ENCODE measurements at regions not wholly inside any gene's neighbourhood (a gene's known extent, or its start where the extent isn't known, plus 50 kb on each side); places are given as distances from the start of the nearest gene placed in this dataset.
"Not testable (repeated sequence)": the region's sequence is repeated elsewhere in the genome, so short reads cannot be mapped to it uniquely, and the experiment has no call there.

- no peak for TF ChIP-seq CTCF (IDR thresholded peaks at IDR 0.05)
- H3K27me3 Mint-ChIP-seq (ENCODE audit: insufficient read depth) = peaks cover 29% of the 10 kb centered on the region
- DNase-seq = no peak
- no peak overlapping the region for H3K27ac Mint-ChIP-seq
- no peaks in the 10 kb centered on the region for H3K9me3 Mint-ChIP-seq
- no peaks in the 10 kb centered on the region for H3K4me1 Mint-ChIP-seq (ENCODE audit: low read depth)
- no peak overlapping the region for H3K4me3 Mint-ChIP-seq
- H3K36me3 Mint-ChIP-seq (ENCODE audit: low read depth) = peaks cover 7% of the 10 kb centered on the region; the same call in 1 of the 2 replicates
Observed at GRCh38 chr5:38790268-38790667, 55.5 kb upstream of the OSMR start.

- H3K36me3 Mint-ChIP-seq (ENCODE audit: low read depth) = peaks cover 3% of the 10 kb centered on the region; the same call in 1 of the 2 replicates
- no peak overlapping the region for H3K27ac Mint-ChIP-seq
- no peak for DNase-seq
- H3K4me1 Mint-ChIP-seq (ENCODE audit: low read depth) = peaks cover under 1% of the 10 kb centered on the region; the same call in 1 of the 2 replicates
- no peak overlapping the region for H3K4me3 Mint-ChIP-seq
- peaks cover 29% of the 10 kb centered on the region for H3K27me3 Mint-ChIP-seq (ENCODE audit: insufficient read depth)
- no peaks in the 10 kb centered on the region for H3K9me3 Mint-ChIP-seq
- TF ChIP-seq CTCF (IDR thresholded peaks at IDR 0.05) = no peak
Observed at GRCh38 chr5:38790891-38791290, 54.9 kb upstream of the OSMR start.

GRCh38 chr5:38793099-38793498 lies 52.7 kb upstream of the OSMR start:
- H3K4me1 Mint-ChIP-seq (ENCODE audit: low read depth) = peaks cover 11% of the 10 kb centered on the region; the same call in 1 of the 2 replicates
- no peak for TF ChIP-seq CTCF (IDR thresholded peaks at IDR 0.05)
- H3K4me3 Mint-ChIP-seq = no peak overlapping the region
- H3K27ac Mint-ChIP-seq = no peak overlapping the region
- DNase-seq = no peak
- H3K9me3 Mint-ChIP-seq = no peaks in the 10 kb centered on the region
- H3K36me3 Mint-ChIP-seq (ENCODE audit: low read depth) = no peaks in the 10 kb centered on the region
- H3K27me3 Mint-ChIP-seq (ENCODE audit: insufficient read depth) = peaks cover 34% of the 10 kb centered on the region

- Mint-ChIP-seq H3K27me3 (ENCODE audit: insufficient read depth) (peaks cover 39% of the 10 kb centered on the region), H3K4me1 (ENCODE audit: low read depth) (peaks cover 11% of the 10 kb centered on the region; the same call in 1 of the 2 replicates)
- H3K27ac Mint-ChIP-seq; DNase-seq; H3K36me3 Mint-ChIP-seq (ENCODE audit: low read depth); H3K4me3 Mint-ChIP-seq; H3K9me3 Mint-ChIP-seq: not testable (repeated sequence)
Observed at GRCh38 chr5:38794037-38794436, 51.8 kb upstream of the OSMR start.

- H3K36me3 Mint-ChIP-seq (ENCODE audit: low read depth) = no peaks in the 10 kb centered on the region
- no peaks in the 10 kb centered on the region for H3K9me3 Mint-ChIP-seq
- no peak for TF ChIP-seq CTCF (IDR thresholded peaks at IDR 0.05)
- H3K4me3 Mint-ChIP-seq = no peak overlapping the region
- H3K27ac Mint-ChIP-seq = no peak overlapping the region
- H3K27me3 Mint-ChIP-seq (ENCODE audit: insufficient read depth) = peaks cover 47% of the 10 kb centered on the region
- peaks cover 11% of the 10 kb centered on the region; the same call in 1 of the 2 replicates for H3K4me1 Mint-ChIP-seq (ENCODE audit: low read depth)
- no peak for DNase-seq
Observed at GRCh38 chr5:38794986-38795385, 50.8 kb upstream of the OSMR start.

GRCh38 chr5:38795986-38796741 lies 49.6 kb upstream of the OSMR start:
- no peak for DNase-seq
- Mint-ChIP-seq H3K9me3 (no peaks in the 10 kb centered on the region), H3K4me1 (ENCODE audit: low read depth) (peaks cover 11% of the 10 kb centered on the region; the same call in 1 of the 2 replicates), H3K27me3 (ENCODE audit: insufficient read depth) (peaks cover 43% of the 10 kb centered on the region), H3K36me3 (ENCODE audit: low read depth) (no peaks in the 10 kb centered on the region), H3K27ac (no peak overlapping the region), H3K4me3 (no peak overlapping the region)
- TF ChIP-seq CTCF (IDR thresholded peaks at IDR 0.05) = no peak
